ENCODE measurements at regions not wholly inside any gene's neighbourhood (a gene's known extent, or its start where the extent isn't known, plus 50 kb on each side); places are given as distances from the start of the nearest gene placed in this dataset.
"Not testable (repeated sequence)": the region's sequence is repeated elsewhere in the genome, so short reads cannot be mapped to it uniquely, and the experiment has no call there.

- not testable (repeated sequence) for FAIRE-seq; DNase-seq (ENCODE audit: insufficient read length, low spot score)
Measured at GRCh38 chr1:25171013-25171412, 61.3 kb downstream of the SYF2 start.

DNA sequence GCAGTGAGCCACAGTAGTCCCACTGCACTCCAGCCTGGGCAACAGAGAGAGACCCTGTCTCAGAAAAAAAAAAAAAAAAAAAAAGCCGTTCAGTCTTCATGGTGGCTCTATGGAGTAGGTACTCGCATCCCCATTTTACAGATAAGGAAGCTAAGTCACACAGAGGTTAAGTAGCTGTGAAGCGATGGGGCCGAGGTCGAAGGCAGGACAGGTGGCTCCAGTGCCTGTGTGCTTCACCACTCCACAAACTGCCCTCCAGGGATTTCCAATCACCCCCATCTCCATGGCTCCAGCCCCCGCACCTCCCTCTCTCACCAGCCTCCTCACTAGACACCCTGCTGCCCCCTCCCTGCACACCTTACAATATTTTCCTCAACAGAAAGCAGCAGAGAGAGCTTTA, 61.9 kb downstream of the SYF2 start:
- TF ChIP-seq POLR2A (IDR thresholded peaks at IDR 0.05; ENCODE audit: low read depth, low read length), result no peak
- FAIRE-seq (no peak), DNase-seq (ENCODE audit: insufficient read length, low spot score) (no peak)

GRCh38 chr1:25169610-25170009, 62.7 kb downstream of the SYF2 start:
- DNase-seq (ENCODE audit: insufficient read length, low spot score) (no peak), FAIRE-seq (no peak)
- no peak for TF ChIP-seq POLR2A (IDR thresholded peaks at IDR 0.05; ENCODE audit: low read depth, low read length)

GRCh38 chr1:25169168-25169567, 63.1 kb downstream of the SYF2 start:
- no peak for FAIRE-seq

GRCh38 chr1:25168193-25169071, 63.9 kb downstream of the SYF2 start:
- DNase-seq (ENCODE audit: insufficient read length, low spot score) (no peak), FAIRE-seq (no peak)
- TF ChIP-seq POLR2A (IDR thresholded peaks at IDR 0.05; ENCODE audit: low read depth, low read length), result no peak

More at GRCh38 chr1:25169168-25169567, 63.1 kb downstream of the SYF2 start:
- DNase-seq (ENCODE audit: insufficient read length, low spot score), result no peak
- TF ChIP-seq POLR2A (IDR thresholded peaks at IDR 0.05; ENCODE audit: low read depth, low read length), result no peak

GRCh38 chr1:25167269-25168192, 64.8 kb downstream of the SYF2 start:
- no peak for TF ChIP-seq POLR2A (IDR thresholded peaks at IDR 0.05; ENCODE audit: low read depth, low read length)

GRCh38 chr1:25166847-25167246, 65.5 kb downstream of the SYF2 start:
- DNase-seq (ENCODE audit: insufficient read length, low spot score) (no peak), FAIRE-seq (no peak)
- no peak for TF ChIP-seq POLR2A (IDR thresholded peaks at IDR 0.05; ENCODE audit: low read depth, low read length)

More at GRCh38 chr1:25167269-25168192, 64.8 kb downstream of the SYF2 start:
- FAIRE-seq (no peak), DNase-seq (ENCODE audit: insufficient read length, low spot score) (no peak)

DNA sequence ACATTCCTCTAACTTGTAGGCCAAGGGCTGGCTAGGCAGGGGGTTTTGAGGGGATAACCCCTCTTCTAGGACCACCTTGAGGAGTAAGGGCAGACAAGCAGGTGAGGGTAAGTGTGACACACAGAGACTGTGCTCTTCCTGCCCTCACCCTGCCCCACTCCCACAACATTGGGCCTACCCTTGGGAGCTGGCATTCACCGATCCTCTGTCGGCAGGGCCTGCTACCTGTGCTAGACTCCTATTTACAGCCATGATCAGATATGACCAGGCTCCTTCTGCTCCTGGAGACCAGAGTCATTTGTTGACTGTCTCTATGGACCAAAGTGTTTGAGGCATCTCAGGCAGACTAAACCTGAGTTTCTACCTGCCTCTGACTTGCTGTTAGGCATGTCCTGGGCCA, 68.3 kb downstream of the SYF2 start:
- FAIRE-seq, result no peak
- TF ChIP-seq POLR2A (IDR thresholded peaks at IDR 0.05; ENCODE audit: low read depth, low read length), result no peak
- DNase-seq (ENCODE audit: insufficient read length, low spot score), result no peak

- DNase-seq (ENCODE audit: insufficient read length, low spot score) (no peak), FAIRE-seq (no peak)
Measured at GRCh38 chr1:25161981-25162380, 70.3 kb downstream of the SYF2 start.

DNA sequence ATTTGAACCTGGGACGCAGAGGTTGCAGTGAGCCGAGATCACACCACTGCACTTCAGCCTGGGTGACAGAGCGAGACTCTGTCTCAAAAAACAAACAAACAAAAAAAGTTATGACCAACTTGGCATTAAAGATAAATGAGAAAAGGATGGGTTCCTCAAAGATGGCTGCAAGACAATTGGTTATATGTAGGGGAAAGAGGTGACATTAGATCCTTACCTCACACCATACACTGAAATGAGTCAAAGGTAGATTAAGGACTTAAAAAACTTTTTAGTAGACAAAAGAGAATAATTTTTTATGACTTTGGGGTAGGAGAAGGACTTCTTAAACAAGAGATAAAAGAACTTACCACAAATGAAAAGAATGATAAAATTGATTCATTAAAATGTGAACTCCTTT, 74.5 kb downstream of the SYF2 start:
- FAIRE-seq, result no peak
- no peak for TF ChIP-seq POLR2A (IDR thresholded peaks at IDR 0.05; ENCODE audit: low read depth, low read length)

More at GRCh38 chr1:25161981-25162380, 70.3 kb downstream of the SYF2 start:
- no peak for TF ChIP-seq POLR2A (IDR thresholded peaks at IDR 0.05; ENCODE audit: low read depth, low read length)

GRCh38 chr1:25150985-25151495, 81.3 kb downstream of the SYF2 start:
- TF ChIP-seq POLR2A (IDR thresholded peaks at IDR 0.05; ENCODE audit: low read depth, low read length), result no peak
- DNase-seq (ENCODE audit: insufficient read length, low spot score) (no peak), FAIRE-seq (no peak)

More for the DNA sequence above, 74.5 kb downstream of the SYF2 start:
- no peak for DNase-seq (ENCODE audit: insufficient read length, low spot score)

GRCh38 chr1:25148673-25149300, 83.5 kb downstream of the SYF2 start:
- TF ChIP-seq POLR2A (IDR thresholded peaks at IDR 0.05; ENCODE audit: low read depth, low read length), result no peak
- FAIRE-seq (peak; percentile 36), DNase-seq (ENCODE audit: insufficient read length, low spot score) (no peak)

DNA sequence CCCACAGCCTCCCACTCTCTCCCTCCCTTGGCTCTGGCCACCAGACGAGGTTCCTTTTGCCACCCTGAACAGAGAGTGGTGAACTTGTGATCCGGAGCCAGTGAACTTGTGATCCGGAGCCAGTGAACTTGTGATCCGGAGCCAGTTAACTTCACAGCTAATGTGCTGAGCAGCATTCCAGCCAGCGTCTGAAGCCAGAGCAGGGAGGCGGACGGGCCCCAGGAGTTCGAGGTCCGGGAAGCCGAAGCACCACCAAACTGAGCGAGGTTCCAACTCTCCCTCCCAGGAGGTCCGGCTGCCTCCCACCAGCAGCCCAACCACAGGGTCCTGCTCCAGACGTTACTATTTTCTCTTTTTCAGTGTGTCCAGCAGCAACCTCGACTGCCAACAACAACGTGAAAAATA, 85.8 kb downstream of the SYF2 start:
- FAIRE-seq, result no peak
- DNase-seq (ENCODE audit: insufficient read length, low spot score), result no peak
- TF ChIP-seq POLR2A (IDR thresholded peaks at IDR 0.05; ENCODE audit: low read depth, low read length), result no peak
